ENCODE measurements at regions not wholly inside any gene's neighbourhood (a gene's known extent, or its start where the extent isn't known, plus 50 kb on each side); places are given as distances from the start of the nearest gene placed in this dataset.

DNA sequence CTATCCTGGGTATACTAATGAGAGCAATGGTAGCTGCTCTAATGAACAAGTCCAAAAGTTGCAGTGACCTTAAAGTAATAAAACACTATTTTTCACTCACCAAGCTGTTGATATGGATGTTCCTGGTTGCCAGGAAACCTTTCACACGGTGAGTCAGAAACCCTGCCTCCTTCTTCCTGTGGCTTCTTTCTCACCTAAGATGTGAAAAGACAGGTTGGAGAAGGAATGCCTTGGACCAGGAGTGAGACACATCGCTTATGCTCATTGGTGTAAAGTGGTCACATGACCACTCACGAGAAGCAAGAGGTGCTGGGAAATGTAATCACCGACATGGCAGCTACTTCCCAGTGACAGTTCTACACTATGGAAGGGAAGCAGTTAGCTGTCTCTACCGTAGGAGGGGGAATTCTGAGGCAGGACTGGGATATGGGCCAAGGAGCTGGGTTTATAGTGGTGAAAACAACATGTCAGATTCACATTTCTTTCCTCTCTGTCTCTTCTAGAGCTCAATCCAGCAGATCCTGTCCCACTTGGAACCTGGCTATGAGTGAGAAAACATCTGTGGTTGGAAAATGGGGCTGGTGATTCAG lies 320.4 kb upstream of the KLF4 start:
- no peaks in the 10 kb centered on the region for H3K9me3 ChIP-seq (ENCODE audit: insufficient read depth, low read length)
- H3K9ac ChIP-seq (ENCODE audit: insufficient read length, low read depth) = no peak overlapping the region
- no peak for DNase-seq (ENCODE audit: low read depth, low spot score)
- no peaks in the 10 kb centered on the region for H3K36me3 ChIP-seq (ENCODE audit: insufficient read depth, insufficient read length, low read length)
- no peak overlapping the region for H3K4me3 ChIP-seq (ENCODE audit: insufficient read length, low read depth)
- H3K27me3 ChIP-seq (ENCODE audit: insufficient read depth, insufficient read length) = no peaks in the 10 kb centered on the region
- no peaks in the 10 kb centered on the region for H3K4me1 ChIP-seq (ENCODE audit: insufficient read depth, insufficient read length)
- TF ChIP-seq SUZ12 (IDR thresholded peaks at IDR 0.05; ENCODE audit: extremely low read depth, insufficient read depth, insufficient read length) = no peak
- no peak for TF ChIP-seq ZNF274 (IDR thresholded peaks at IDR 0.05; ENCODE audit: low read depth, low read length)
- TF ChIP-seq YY1 (IDR thresholded peaks at IDR 0.05; ENCODE audit: insufficient read depth, insufficient read length) = no peak

DNA sequence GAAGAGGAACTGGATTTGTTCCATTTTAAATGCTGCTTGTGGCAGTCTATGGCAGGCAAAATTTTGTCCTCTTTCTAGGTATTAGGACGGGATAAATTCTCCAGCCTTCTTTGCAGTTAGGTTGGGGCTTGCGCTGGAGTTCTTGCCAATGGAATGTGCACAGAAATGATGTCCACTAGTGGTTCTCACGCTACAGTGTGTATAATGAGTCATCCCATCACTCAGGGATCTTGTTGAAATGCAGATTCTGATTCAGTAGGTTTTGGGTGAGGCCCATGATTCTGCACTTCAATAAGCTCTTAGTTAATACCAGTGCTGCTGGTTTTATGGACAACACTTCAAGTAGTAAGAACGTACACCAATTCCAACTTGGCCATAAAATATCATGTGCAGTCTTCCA lies 317.6 kb upstream of the KLF4 start:
- DNase-seq (ENCODE audit: low read depth, low spot score) = no peak
- H3K27me3 ChIP-seq (ENCODE audit: insufficient read depth, insufficient read length) = no peaks in the 10 kb centered on the region

DNA sequence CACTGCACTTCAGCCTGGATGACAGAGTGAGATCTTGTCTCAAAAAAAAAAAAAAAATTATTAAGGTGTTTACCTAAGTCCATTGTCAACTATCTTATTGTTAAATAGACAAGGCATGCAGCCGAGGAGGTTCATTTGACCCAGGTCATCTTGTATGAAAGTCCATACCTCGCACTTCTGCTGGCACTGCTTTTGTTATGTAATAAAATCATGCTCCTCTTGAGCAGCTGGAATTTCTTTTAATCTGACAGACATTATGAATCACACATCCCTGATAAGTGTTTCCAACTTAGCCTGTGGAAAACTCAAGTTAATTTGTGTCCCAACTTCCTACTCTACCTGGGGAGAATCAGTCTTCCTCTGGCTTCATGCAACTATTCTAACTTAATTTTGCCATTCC lies 315.6 kb upstream of the KLF4 start:
- H3K36me3 ChIP-seq (ENCODE audit: insufficient read depth, insufficient read length, low read length) = no peaks in the 10 kb centered on the region
- TF ChIP-seq SUZ12 (IDR thresholded peaks at IDR 0.05; ENCODE audit: extremely low read depth, insufficient read depth, insufficient read length) = no peak
- no peak for TF ChIP-seq YY1 (IDR thresholded peaks at IDR 0.05; ENCODE audit: insufficient read depth, insufficient read length)
- TF ChIP-seq ZNF274 (IDR thresholded peaks at IDR 0.05; ENCODE audit: low read depth, low read length) = no peak
- no peaks in the 10 kb centered on the region for H3K27me3 ChIP-seq (ENCODE audit: insufficient read depth, insufficient read length)
- H3K9me3 ChIP-seq (ENCODE audit: insufficient read depth, low read length) = no peaks in the 10 kb centered on the region
- H3K4me3 ChIP-seq (ENCODE audit: insufficient read length, low read depth) = no peak overlapping the region
- no peaks in the 10 kb centered on the region for H3K4me1 ChIP-seq (ENCODE audit: insufficient read depth, insufficient read length)
- no peak for DNase-seq (ENCODE audit: low read depth, low spot score)
- H3K9ac ChIP-seq (ENCODE audit: insufficient read length, low read depth) = no peak overlapping the region

More for the DNA sequence above, 317.6 kb upstream of the KLF4 start:
- Histone ChIP-seq H3K36me3 (ENCODE audit: insufficient read depth, insufficient read length, low read length) (no peaks in the 10 kb centered on the region), H3K9ac (ENCODE audit: insufficient read length, low read depth) (no peak overlapping the region), H3K4me1 (ENCODE audit: insufficient read depth, insufficient read length) (no peaks in the 10 kb centered on the region), H3K4me3 (ENCODE audit: insufficient read length, low read depth) (no peak overlapping the region), H3K9me3 (ENCODE audit: insufficient read depth, low read length) (no peaks in the 10 kb centered on the region)
- TF ChIP-seq ZNF274 (IDR thresholded peaks at IDR 0.05; ENCODE audit: low read depth, low read length) (no peak), YY1 (IDR thresholded peaks at IDR 0.05; ENCODE audit: insufficient read depth, insufficient read length) (no peak)

DNA sequence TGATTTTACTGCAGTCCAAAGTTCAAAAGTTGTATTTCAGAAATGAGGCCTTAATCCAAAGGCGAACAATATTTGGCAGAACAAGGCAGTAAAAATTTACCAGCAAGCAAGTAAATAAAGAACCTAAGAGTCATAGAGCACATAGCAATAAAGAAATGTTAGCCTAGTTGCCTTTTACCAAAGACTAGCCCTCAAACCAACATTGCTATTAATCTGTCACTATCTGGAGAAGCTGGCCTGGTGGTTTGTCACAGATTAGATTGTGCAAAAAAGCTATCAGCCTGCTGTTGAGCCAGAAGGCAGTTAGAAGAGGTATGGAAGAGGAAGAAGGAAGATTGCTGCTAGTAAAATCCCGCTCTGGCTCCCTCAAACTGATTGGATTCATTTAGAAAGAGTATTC lies 304.7 kb upstream of the KLF4 start:
- no peaks in the 10 kb centered on the region for H3K4me1 ChIP-seq (ENCODE audit: insufficient read depth, insufficient read length)
- no peaks in the 10 kb centered on the region for H3K27me3 ChIP-seq (ENCODE audit: insufficient read depth, insufficient read length)
- H3K36me3 ChIP-seq (ENCODE audit: insufficient read depth, insufficient read length, low read length) = no peaks in the 10 kb centered on the region
- no peaks in the 10 kb centered on the region for H3K9me3 ChIP-seq (ENCODE audit: insufficient read depth, low read length)
- DNase-seq (ENCODE audit: low read depth, low spot score) = no peak
- TF ChIP-seq SUZ12 (IDR thresholded peaks at IDR 0.05; ENCODE audit: extremely low read depth, insufficient read depth, insufficient read length) (no peak), YY1 (IDR thresholded peaks at IDR 0.05; ENCODE audit: insufficient read depth, insufficient read length) (no peak), ZNF274 (IDR thresholded peaks at IDR 0.05; ENCODE audit: low read depth, low read length) (no peak)
- no peak overlapping the region for H3K9ac ChIP-seq (ENCODE audit: insufficient read length, low read depth)
- no peak overlapping the region for H3K4me3 ChIP-seq (ENCODE audit: insufficient read length, low read depth)

DNA sequence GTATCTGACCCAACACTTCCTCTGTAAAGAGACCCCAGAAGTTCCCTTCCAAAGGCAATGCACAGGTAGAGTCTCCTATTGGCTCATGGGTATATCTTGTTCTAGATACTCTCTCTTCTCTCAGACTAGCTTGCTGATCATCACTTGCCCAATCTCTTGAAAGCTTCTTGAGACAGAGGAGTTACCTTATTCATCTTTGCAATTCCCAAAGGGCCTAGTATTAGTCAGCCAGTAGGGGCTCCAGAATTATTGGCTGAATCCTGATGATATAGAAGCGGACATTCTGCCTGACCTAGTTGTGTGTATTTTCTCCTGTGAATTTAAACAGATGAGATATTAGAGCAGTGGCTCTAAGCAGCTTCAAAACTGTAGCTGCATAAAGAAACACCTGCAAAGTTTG lies 304.0 kb upstream of the KLF4 start:
- H3K36me3 ChIP-seq (ENCODE audit: insufficient read depth, insufficient read length, low read length) = no peaks in the 10 kb centered on the region
- no peaks in the 10 kb centered on the region for H3K4me1 ChIP-seq (ENCODE audit: insufficient read depth, insufficient read length)
- no peaks in the 10 kb centered on the region for H3K27me3 ChIP-seq (ENCODE audit: insufficient read depth, insufficient read length)
- DNase-seq (ENCODE audit: low read depth, low spot score) = no peak
- H3K4me3 ChIP-seq (ENCODE audit: insufficient read length, low read depth) = no peak overlapping the region
- H3K9ac ChIP-seq (ENCODE audit: insufficient read length, low read depth) = no peak overlapping the region
- TF ChIP-seq YY1 (IDR thresholded peaks at IDR 0.05; ENCODE audit: insufficient read depth, insufficient read length) (no peak), ZNF274 (IDR thresholded peaks at IDR 0.05; ENCODE audit: low read depth, low read length) (no peak), SUZ12 (IDR thresholded peaks at IDR 0.05; ENCODE audit: extremely low read depth, insufficient read depth, insufficient read length) (no peak)
- H3K9me3 ChIP-seq (ENCODE audit: insufficient read depth, low read length) = no peaks in the 10 kb centered on the region

DNA sequence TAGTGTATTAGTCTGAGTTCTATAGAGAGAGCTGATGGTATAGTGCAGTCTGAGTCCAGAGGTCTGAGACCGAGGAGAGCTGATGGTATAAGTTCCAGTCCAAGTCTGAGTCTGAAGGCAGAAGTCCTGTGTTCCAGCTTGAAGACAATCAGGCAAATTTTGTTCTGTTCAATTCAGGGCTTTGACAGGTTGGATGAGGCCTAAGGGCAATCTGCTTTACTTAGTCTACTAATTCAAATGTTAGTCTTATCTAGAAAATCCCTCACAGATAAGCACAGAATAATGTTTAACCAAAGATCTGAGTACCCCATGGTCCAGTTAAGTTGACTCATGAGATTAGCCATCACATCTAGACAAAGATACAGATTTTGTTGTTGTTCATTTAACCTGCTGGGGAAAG lies 303.0 kb upstream of the KLF4 start:
- no peaks in the 10 kb centered on the region for H3K36me3 ChIP-seq (ENCODE audit: insufficient read depth, insufficient read length, low read length)
- no peak for DNase-seq (ENCODE audit: low read depth, low spot score)
- no peaks in the 10 kb centered on the region for H3K4me1 ChIP-seq (ENCODE audit: insufficient read depth, insufficient read length)
- no peak overlapping the region for H3K9ac ChIP-seq (ENCODE audit: insufficient read length, low read depth)
- H3K4me3 ChIP-seq (ENCODE audit: insufficient read length, low read depth) = no peak overlapping the region
- no peak for TF ChIP-seq SUZ12 (IDR thresholded peaks at IDR 0.05; ENCODE audit: extremely low read depth, insufficient read depth, insufficient read length)
- no peak for TF ChIP-seq ZNF274 (IDR thresholded peaks at IDR 0.05; ENCODE audit: low read depth, low read length)
- TF ChIP-seq YY1 (IDR thresholded peaks at IDR 0.05; ENCODE audit: insufficient read depth, insufficient read length) = no peak
- no peaks in the 10 kb centered on the region for H3K27me3 ChIP-seq (ENCODE audit: insufficient read depth, insufficient read length)
- H3K9me3 ChIP-seq (ENCODE audit: insufficient read depth, low read length) = no peaks in the 10 kb centered on the region

DNA sequence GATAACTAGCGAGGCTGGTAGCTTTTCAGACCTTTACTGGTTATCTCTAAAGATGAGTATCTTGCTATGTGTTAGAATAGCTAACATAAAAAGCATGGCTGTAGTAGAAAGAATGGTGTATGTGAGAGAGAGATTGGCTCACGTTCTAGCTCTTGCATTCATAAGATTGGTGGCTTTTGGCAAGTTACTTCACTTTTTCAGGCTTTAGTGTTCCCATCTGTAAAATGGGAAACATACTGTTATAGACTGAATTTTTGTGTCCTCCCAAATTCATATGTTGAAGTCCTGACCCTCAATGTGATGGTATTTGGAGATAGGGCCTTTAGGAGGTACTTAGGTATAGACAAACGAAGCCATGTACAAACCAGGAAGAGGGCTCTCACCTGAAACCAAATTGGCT lies 302.4 kb upstream of the KLF4 start:
- DNase-seq (ENCODE audit: low read depth, low spot score) = no peak
- Histone ChIP-seq H3K9me3 (ENCODE audit: insufficient read depth, low read length) (no peaks in the 10 kb centered on the region), H3K4me3 (ENCODE audit: insufficient read length, low read depth) (no peak overlapping the region), H3K27me3 (ENCODE audit: insufficient read depth, insufficient read length) (no peaks in the 10 kb centered on the region), H3K9ac (ENCODE audit: insufficient read length, low read depth) (no peak overlapping the region), H3K4me1 (ENCODE audit: insufficient read depth, insufficient read length) (no peaks in the 10 kb centered on the region), H3K36me3 (ENCODE audit: insufficient read depth, insufficient read length, low read length) (no peaks in the 10 kb centered on the region)
- TF ChIP-seq YY1 (IDR thresholded peaks at IDR 0.05; ENCODE audit: insufficient read depth, insufficient read length) = no peak
- TF ChIP-seq ZNF274 (IDR thresholded peaks at IDR 0.05; ENCODE audit: low read depth, low read length) = no peak
- no peak for TF ChIP-seq SUZ12 (IDR thresholded peaks at IDR 0.05; ENCODE audit: extremely low read depth, insufficient read depth, insufficient read length)

Measured in NT2/D1 (cell line).